ENCODE measurements at regions not wholly inside any gene's neighbourhood (a gene's known extent, or its start where the extent isn't known, plus 50 kb on each side); places are given as distances from the start of the nearest gene placed in this dataset.

DNA sequence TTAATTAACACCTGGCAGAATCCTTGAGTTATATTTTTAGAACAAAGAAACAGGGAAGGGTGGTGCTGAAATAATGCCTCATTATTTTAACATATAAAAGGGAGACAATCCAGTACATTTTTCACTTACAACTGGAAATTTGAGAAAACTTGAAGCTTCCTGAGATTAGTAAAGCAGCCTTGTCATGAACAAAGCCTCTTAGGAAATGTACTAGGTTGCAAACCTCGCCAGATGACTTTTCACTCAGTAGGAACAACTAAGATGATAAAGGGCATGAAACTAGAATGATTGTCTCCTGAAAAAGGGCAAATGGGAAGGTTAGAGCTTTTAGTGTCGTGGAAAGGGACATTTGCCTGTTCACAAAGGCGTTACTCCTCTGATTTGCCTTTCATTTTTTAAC is 289.6 kb downstream of the ETS1 start:
- Histone ChIP-seq H3K27me3 (ENCODE audit: insufficient read depth, low read depth, low read length) (no peaks in the 10 kb centered on the region), H3K9me3 (ENCODE audit: low read length) (no peaks in the 10 kb centered on the region), H3K4me2 (ENCODE audit: low read length) (no peak overlapping the region), H3K27ac (ENCODE audit: low read length) (no peak overlapping the region), H4K20me1 (ENCODE audit: insufficient read depth) (no peaks in the 10 kb centered on the region), H3F3A (ENCODE audit: insufficient read depth, low read length, poor library complexity, severe bottlenecking) (no peaks in the 10 kb centered on the region), H3K4me3 (ENCODE audit: low read length) (no peak overlapping the region), H3K79me2 (replicated peaks; ENCODE audit: insufficient read depth, low read length) (no peaks in the 10 kb centered on the region), H3K9ac (ENCODE audit: low read length) (no peak overlapping the region), H3K36me3 (ENCODE audit: insufficient read depth, low read length) (no peaks in the 10 kb centered on the region), H2AFZ (ENCODE audit: low read depth, low read length) (no peak overlapping the region), H3K9me2 (ENCODE audit: insufficient read depth, low read length) (no peaks in the 10 kb centered on the region)
- TF ChIP-seq SMC3 (conservative IDR thresholded peaks at IDR 0.05; ENCODE audit: poor library complexity): no peak
- TF ChIP-seq, protein P1, sequence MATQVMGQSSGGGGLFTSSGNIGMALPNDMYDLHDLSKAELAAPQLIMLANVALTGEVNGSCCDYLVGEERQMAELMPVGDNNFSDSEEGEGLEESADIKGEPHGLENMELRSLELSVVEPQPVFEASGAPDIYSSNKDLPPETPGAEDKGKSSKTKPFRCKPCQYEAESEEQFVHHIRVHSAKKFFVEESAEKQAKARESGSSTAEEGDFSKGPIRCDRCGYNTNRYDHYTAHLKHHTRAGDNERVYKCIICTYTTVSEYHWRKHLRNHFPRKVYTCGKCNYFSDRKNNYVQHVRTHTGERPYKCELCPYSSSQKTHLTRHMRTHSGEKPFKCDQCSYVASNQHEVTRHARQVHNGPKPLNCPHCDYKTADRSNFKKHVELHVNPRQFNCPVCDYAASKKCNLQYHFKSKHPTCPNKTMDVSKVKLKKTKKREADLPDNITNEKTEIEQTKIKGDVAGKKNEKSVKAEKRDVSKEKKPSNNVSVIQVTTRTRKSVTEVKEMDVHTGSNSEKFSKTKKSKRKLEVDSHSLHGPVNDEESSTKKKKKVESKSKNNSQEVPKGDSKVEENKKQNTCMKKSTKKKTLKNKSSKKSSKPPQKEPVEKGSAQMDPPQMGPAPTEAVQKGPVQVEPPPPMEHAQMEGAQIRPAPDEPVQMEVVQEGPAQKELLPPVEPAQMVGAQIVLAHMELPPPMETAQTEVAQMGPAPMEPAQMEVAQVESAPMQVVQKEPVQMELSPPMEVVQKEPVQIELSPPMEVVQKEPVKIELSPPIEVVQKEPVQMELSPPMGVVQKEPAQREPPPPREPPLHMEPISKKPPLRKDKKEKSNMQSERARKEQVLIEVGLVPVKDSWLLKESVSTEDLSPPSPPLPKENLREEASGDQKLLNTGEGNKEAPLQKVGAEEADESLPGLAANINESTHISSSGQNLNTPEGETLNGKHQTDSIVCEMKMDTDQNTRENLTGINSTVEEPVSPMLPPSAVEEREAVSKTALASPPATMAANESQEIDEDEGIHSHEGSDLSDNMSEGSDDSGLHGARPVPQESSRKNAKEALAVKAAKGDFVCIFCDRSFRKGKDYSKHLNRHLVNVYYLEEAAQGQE (IDR thresholded peaks at IDR 0.05; ENCODE audit: borderline replicate concordance): no peak
- TF ChIP-seq RAD21 (conservative IDR thresholded peaks at IDR 0.05): no peak
- TF ChIP-seq EZH2 (IDR thresholded peaks at IDR 0.05; ENCODE audit: borderline replicate concordance, insufficient read depth, low read length, poor library complexity, severe bottlenecking): no peak
- no peak for TF ChIP-seq EP300 (conservative IDR thresholded peaks at IDR 0.05; ENCODE audit: poor library complexity, severe bottlenecking)
- TF ChIP-seq MXI1 (conservative IDR thresholded peaks at IDR 0.05; ENCODE audit: poor library complexity, severe bottlenecking): no peak
- no peak for TF ChIP-seq TAF1 (IDR thresholded peaks at IDR 0.05; ENCODE audit: low read depth)
- no peak for TF ChIP-seq POLR2AphosphoS5 (IDR thresholded peaks at IDR 0.05)
- TF ChIP-seq, protein P2, sequence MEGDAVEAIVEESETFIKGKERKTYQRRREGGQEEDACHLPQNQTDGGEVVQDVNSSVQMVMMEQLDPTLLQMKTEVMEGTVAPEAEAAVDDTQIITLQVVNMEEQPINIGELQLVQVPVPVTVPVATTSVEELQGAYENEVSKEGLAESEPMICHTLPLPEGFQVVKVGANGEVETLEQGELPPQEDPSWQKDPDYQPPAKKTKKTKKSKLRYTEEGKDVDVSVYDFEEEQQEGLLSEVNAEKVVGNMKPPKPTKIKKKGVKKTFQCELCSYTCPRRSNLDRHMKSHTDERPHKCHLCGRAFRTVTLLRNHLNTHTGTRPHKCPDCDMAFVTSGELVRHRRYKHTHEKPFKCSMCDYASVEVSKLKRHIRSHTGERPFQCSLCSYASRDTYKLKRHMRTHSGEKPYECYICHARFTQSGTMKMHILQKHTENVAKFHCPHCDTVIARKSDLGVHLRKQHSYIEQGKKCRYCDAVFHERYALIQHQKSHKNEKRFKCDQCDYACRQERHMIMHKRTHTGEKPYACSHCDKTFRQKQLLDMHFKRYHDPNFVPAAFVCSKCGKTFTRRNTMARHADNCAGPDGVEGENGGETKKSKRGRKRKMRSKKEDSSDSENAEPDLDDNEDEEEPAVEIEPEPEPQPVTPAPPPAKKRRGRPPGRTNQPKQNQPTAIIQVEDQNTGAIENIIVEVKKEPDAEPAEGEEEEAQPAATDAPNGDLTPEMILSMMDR (IDR thresholded peaks at IDR 0.05; ENCODE audit: poor library complexity, severe bottlenecking): no peak

DNA sequence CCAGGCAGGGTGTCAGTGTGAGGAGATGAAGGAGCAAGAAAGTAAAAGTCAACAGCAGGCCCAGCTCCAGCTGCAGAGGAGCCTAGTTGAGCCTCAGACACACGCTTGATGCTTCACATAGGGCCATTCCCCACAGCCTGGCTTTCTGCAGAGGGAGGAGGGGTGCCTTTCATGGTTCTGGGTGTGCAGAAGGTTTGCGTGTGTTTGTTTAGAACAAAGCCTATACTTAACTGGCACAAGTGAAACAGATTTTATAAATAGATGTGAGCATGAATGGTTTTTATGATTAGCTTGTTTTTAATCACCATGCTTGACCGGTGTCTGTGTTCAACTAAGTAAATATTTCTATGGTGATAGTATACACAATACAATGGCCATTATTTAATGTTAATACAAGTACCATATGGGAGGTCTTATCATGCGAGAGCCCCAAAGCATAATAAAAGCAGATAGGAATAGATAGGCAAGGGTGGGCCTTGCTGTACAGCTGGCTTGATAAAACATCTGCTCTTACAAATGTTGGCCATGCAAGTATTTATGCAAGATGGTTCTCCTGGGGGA is 290.2 kb downstream of the ETS1 start:
- no peaks in the 10 kb centered on the region for H3K36me3 ChIP-seq (ENCODE audit: insufficient read depth, low read length)
- no peaks in the 10 kb centered on the region for H3K9me2 ChIP-seq (ENCODE audit: insufficient read depth, low read length)
- no peaks in the 10 kb centered on the region for H4K20me1 ChIP-seq (ENCODE audit: insufficient read depth)
- H3K4me3 ChIP-seq (ENCODE audit: low read length): no peak overlapping the region
- TF ChIP-seq TAF1 (IDR thresholded peaks at IDR 0.05; ENCODE audit: low read depth) (no peak), SMC3 (conservative IDR thresholded peaks at IDR 0.05; ENCODE audit: poor library complexity) (no peak), RAD21 (conservative IDR thresholded peaks at IDR 0.05) (no peak), EZH2 (IDR thresholded peaks at IDR 0.05; ENCODE audit: borderline replicate concordance, insufficient read depth, low read length, poor library complexity, severe bottlenecking) (no peak), POLR2AphosphoS5 (IDR thresholded peaks at IDR 0.05) (no peak), MXI1 (conservative IDR thresholded peaks at IDR 0.05; ENCODE audit: poor library complexity, severe bottlenecking) (no peak), EP300 (conservative IDR thresholded peaks at IDR 0.05; ENCODE audit: poor library complexity, severe bottlenecking) (no peak)
- TF ChIP-seq, protein P2 (IDR thresholded peaks at IDR 0.05; ENCODE audit: poor library complexity, severe bottlenecking): no peak
- TF ChIP-seq, protein P1 (IDR thresholded peaks at IDR 0.05; ENCODE audit: borderline replicate concordance): no peak
- no peaks in the 10 kb centered on the region for H3K79me2 ChIP-seq (replicated peaks; ENCODE audit: insufficient read depth, low read length)
- H3K27me3 ChIP-seq (ENCODE audit: insufficient read depth, low read depth, low read length): no peaks in the 10 kb centered on the region
- H3K27ac ChIP-seq (ENCODE audit: low read length): no peak overlapping the region
- H3K9ac ChIP-seq (ENCODE audit: low read length): no peak overlapping the region
- no peaks in the 10 kb centered on the region for H3K9me3 ChIP-seq (ENCODE audit: low read length)
- H3F3A ChIP-seq (ENCODE audit: insufficient read depth, low read length, poor library complexity, severe bottlenecking): no peaks in the 10 kb centered on the region
- H2AFZ ChIP-seq (ENCODE audit: low read depth, low read length): no peak overlapping the region
- no peak overlapping the region for H3K4me2 ChIP-seq (ENCODE audit: low read length)
